Endothelial cell of umbilical vein (primary cell): ENCODE measurements at regions not wholly inside any gene's neighbourhood (a gene's known extent, or its start where the extent isn't known, plus 50 kb on each side); places are given as distances from the start of the nearest gene placed in this dataset.

Source experiments
- BruUV-seq: library from RNA; stranded (reverse); fragments of 400-500 nt; replicated peaks from 2 replicates; lab custom pipeline; 2021; lab: Mats Ljungman, UMichigan
- CTCF ChIA-PET: fragments of 300-600, 350-600 bp; sonication (Branson Sonifier 250); formaldehyde crosslinking; loops from one replicate; lab custom pipeline; 2021; ENCODE audit warnings: antibody characterized with exemption, inconsistent platforms; lab: Charles Lee
- POLR2A ChIA-PET: fragments of 300-600, 350-600 bp; sonication (Branson Sonifier 250); formaldehyde crosslinking; loops from one replicate; lab custom pipeline; 2021; ENCODE audit warnings: antibody characterized with exemption, inconsistent platforms; lab: Charles Lee
- DNase-seq: peaks from one replicate; pipeline ENCODE4 v3.0.0-alpha.2; 2011; ENCODE audit warnings: low read depth, low spot score
- FAIRE-seq: peaks from 2 replicates; lab custom pipeline; 2011; peaks lifted over from hg19 to GRCh38; lab: Jason Lieb, UNC
- H2AFZ ChIP-seq: 2 replicates; pipeline ENCODE4 v1.6.0; 2012; ENCODE audit warnings: low read depth, low read length, control low read depth, inconsistent platforms
- H3K27ac ChIP-seq: 2 replicates; pipeline ENCODE4 v1.5.1; 2011; ENCODE audit warnings: low read depth, mild to moderate bottlenecking, control low read depth, low read length, moderate library complexity; ENCODE audit not compliant: insufficient read depth
- H3K27me3 ChIP-seq, 2 experiments: 2 replicates each; pipeline versions ENCODE4 v1.6.0 to v1.6.1; 2011; ENCODE audit warnings: low read length in 2 of 2, mixed read lengths in 1 of 2; ENCODE audit not compliant: control insufficient read depth in 2 of 2, insufficient read depth in 2 of 2
- H3K36me3 ChIP-seq, 2 experiments: 2 replicates in 1 of 2; 3 replicates in 1 of 2; pipeline ENCODE4 v1.5.1; 2011; ENCODE audit warnings: low read length in 2 of 2, mild to moderate bottlenecking in 1 of 2, moderate library complexity in 1 of 2; ENCODE audit not compliant: control insufficient read depth in 2 of 2, insufficient read depth in 2 of 2; ENCODE audit errors: extremely low read depth in 1 of 2
- H3K4me1 ChIP-seq: 3 replicates; pipeline ENCODE4 v1.5.1; 2011; ENCODE audit warnings: mild to moderate bottlenecking, low read length; ENCODE audit not compliant: control insufficient read depth, insufficient read depth; ENCODE audit errors: extremely low read depth
- H3K4me2 ChIP-seq: 2 replicates; pipeline ENCODE4 v1.6.1; 2011; ENCODE audit warnings: low read length, control low read depth, mixed read lengths; ENCODE audit not compliant: insufficient read depth
- H3K4me3 ChIP-seq, 3 experiments: fragments of 200-600 bp in 1 of 3; sonication (generic), shearing (Covaris generic) in 1 of 3; replicated peaks in 1 of 3; 2 replicates each; pipeline ENCODE4 v1.5.1; 2011 to 2016; ENCODE audit warnings: control low read depth in 3 of 3, low read length in 3 of 3, mild to moderate bottlenecking in 2 of 3, inconsistent platforms in 1 of 3, low read depth in 1 of 3, moderate library complexity in 1 of 3; ENCODE audit not compliant: insufficient read depth in 1 of 3
- H3K79me2 ChIP-seq: 2 replicates; pipeline ENCODE4 v1.6.0; 2012; ENCODE audit warnings: low read length, inconsistent platforms; ENCODE audit not compliant: control insufficient read depth, insufficient read depth
- H3K9ac ChIP-seq: replicated peaks from 2 replicates; pipeline ENCODE3; 2011; ENCODE audit warnings: low read length, control low read depth; ENCODE audit not compliant: insufficient read depth; ENCODE audit errors: extremely low read depth
- H3K9me1 ChIP-seq: replicated peaks from 3 replicates; pipeline ENCODE4 v1.6.0; 2011; ENCODE audit warnings: mild to moderate bottlenecking, low read length; ENCODE audit not compliant: control insufficient read depth, insufficient read depth; ENCODE audit errors: extremely low read depth
- H3K9me3 ChIP-seq: replicated peaks from 2 replicates; pipeline ENCODE4 v1.5.1; 2012; ENCODE audit warnings: low read length, inconsistent platforms; ENCODE audit not compliant: control insufficient read depth, insufficient read depth
- H4K20me1 ChIP-seq: replicated peaks from 2 replicates; pipeline ENCODE3; 2011; ENCODE audit warnings: mild to moderate bottlenecking, low read length; ENCODE audit not compliant: control insufficient read depth, insufficient read depth; ENCODE audit errors: extremely low read depth
- EZH2 ChIP-seq: IDR thresholded peaks from 2 replicates; pipeline ENCODE4 v1.6.1; 2012; ENCODE audit warnings: borderline replicate concordance, low read depth, mild to moderate bottlenecking, moderate library complexity, low read length, inconsistent platforms; ENCODE audit not compliant: severe bottlenecking
- FOS ChIP-seq: IDR thresholded peaks from 2 replicates; pipeline ENCODE4 v1.6.1; 2011; ENCODE audit warnings: mild to moderate bottlenecking, low read length, moderate library complexity, borderline replicate concordance; ENCODE audit not compliant: insufficient read depth
- GATA2 ChIP-seq: IDR thresholded peaks from 2 replicates; pipeline ENCODE4 v1.7.0; 2011; ENCODE audit warnings: low read depth, mild to moderate bottlenecking, moderate library complexity, mixed read lengths, low read length; ENCODE audit not compliant: insufficient read length, insufficient read depth
- JUN ChIP-seq: IDR thresholded peaks from 2 replicates; pipeline ENCODE4 v1.6.1; 2011; ENCODE audit warnings: borderline replicate concordance, low read depth; ENCODE audit not compliant: insufficient read length, insufficient read depth
- MYC ChIP-seq: IDR thresholded peaks from one replicate; pipeline ENCODE4 v1.6.1; 2011; ENCODE audit warnings: mild to moderate bottlenecking, low read depth, low read length
- POLR2A ChIP-seq: IDR thresholded peaks from 2 replicates; pipeline ENCODE4 v1.6.1; 2012; ENCODE audit warnings: low read depth, mild to moderate bottlenecking, control low read depth, low read length
- POLR2AphosphoS5 ChIP-seq: IDR thresholded peaks from 2 replicates; pipeline ENCODE4 v1.6.1; 2012; ENCODE audit warnings: low read depth, mild to moderate bottlenecking, control low read depth, low read length, moderate library complexity; ENCODE audit not compliant: insufficient read depth
- dilution Hi-C: fragments of 300-500 bp; cut with MboI; formaldehyde crosslinking; loops from one replicate; pipeline ENCODE4 v1.15.0; 2019; ENCODE audit warnings: low sequenced_read_pairs; ENCODE audit not compliant: extremely low pct_ligation_motif_present
- intact Hi-C: fragments of 100-400 bp; cut with micrococcal nuclease; formaldehyde crosslinking; loops from one replicate; pipeline ENCODE4 v1.10.0; 2022
- TF ChIP-seq, protein P1 (sequence below): IDR thresholded peaks from 2 replicates; pipeline ENCODE4 v1.6.1; 2011; ENCODE audit not compliant: insufficient read depth, insufficient read length
- TF ChIP-seq, protein P2 (sequence below), 2 donors: IDR thresholded peaks; 1 replicate in 1 of 2; 2 replicates in 1 of 2; pipeline ENCODE4 v1.5.1; 2011; ENCODE audit warnings: low read length in 2 of 2, mild to moderate bottlenecking in 2 of 2, moderate library complexity in 2 of 2, control low read depth in 1 of 2, inconsistent platforms in 1 of 2, low read depth in 1 of 2; ENCODE audit not compliant: insufficient read depth in 1 of 2; ENCODE audit errors: extremely low read depth in 1 of 2

DNA sequence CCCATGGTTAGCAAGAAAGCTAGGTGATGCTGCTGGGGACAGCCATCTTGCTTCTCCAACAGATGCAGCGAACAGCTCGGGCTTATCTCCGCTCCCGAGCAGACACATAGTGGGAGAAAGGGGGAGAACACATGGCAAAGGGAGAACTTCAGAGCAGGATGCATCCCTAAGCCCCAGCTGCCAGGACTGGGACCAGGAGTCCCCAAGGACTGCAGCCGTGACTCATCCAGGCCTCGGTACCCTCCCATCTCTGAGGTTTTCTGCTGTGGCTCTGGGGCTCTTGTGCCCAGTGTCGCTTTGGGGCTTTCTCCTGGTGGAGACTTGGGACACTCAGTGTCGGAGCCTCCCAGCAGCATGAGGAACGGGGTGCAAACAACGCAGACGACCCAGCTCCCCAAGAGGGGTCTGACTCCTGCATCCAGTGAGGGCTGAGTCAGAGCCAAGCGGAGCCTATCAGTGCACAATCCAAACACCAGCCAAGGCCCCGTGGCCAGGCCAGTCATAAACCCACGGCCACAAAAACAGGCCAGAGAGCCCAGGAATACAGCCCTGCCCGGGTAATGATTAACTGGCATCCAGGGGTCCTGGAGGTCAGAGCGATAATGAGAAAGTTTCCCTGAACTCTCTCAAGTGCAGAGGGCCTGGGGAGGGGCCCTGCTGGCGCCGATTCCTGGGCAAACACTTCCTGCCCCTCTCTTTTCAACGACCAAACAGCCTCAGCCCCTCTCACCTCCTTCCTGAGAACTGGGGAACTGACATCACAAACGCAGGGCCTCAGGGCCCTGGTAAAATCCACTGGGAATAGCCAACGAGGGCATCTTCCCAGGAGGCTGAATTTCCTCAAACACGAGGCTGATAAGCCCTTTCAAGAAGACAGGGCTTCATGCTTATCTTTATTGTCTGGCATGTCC lies 202.9 kb downstream of the USP12 start:
- H3K27me3 ChIP-seq = no peaks in the 10 kb centered on the region

More for the DNA sequence above, 202.9 kb downstream of the USP12 start:
- DNase-seq (no peak), FAIRE-seq (no peak)
- ChIA-PET POLR2A (no interaction called here), CTCF (no interaction called here)
- intact Hi-C loops = no loop called here
- Histone ChIP-seq H3K9me3 (no peaks in the 10 kb centered on the region), H2AFZ (no peak overlapping the region), H3K4me2 (no peak overlapping the region), H3K4me1 (no peaks in the 10 kb centered on the region), H4K20me1 (no peaks in the 10 kb centered on the region), H3K27ac (no peak overlapping the region), H3K9ac (no peak overlapping the region), H3K79me2 (no peaks in the 10 kb centered on the region), H3K4me3 (no peak overlapping the region), H3K9me1 (no peaks in the 10 kb centered on the region), H3K36me3 (no peaks in the 10 kb centered on the region)
- dilution Hi-C loops = no loop called here
- TF ChIP-seq MYC (no peak), JUN (no peak), FOS (no peak), GATA2 (no peak), POLR2A (no peak), EZH2 (no peak), POLR2AphosphoS5 (no peak)
- TF ChIP-seq, protein P1, sequence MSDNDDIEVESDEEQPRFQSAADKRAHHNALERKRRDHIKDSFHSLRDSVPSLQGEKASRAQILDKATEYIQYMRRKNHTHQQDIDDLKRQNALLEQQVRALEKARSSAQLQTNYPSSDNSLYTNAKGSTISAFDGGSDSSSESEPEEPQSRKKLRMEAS = no peak
- TF ChIP-seq, protein P2, sequence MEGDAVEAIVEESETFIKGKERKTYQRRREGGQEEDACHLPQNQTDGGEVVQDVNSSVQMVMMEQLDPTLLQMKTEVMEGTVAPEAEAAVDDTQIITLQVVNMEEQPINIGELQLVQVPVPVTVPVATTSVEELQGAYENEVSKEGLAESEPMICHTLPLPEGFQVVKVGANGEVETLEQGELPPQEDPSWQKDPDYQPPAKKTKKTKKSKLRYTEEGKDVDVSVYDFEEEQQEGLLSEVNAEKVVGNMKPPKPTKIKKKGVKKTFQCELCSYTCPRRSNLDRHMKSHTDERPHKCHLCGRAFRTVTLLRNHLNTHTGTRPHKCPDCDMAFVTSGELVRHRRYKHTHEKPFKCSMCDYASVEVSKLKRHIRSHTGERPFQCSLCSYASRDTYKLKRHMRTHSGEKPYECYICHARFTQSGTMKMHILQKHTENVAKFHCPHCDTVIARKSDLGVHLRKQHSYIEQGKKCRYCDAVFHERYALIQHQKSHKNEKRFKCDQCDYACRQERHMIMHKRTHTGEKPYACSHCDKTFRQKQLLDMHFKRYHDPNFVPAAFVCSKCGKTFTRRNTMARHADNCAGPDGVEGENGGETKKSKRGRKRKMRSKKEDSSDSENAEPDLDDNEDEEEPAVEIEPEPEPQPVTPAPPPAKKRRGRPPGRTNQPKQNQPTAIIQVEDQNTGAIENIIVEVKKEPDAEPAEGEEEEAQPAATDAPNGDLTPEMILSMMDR (IDR thresholded peaks at IDR 0.05; ENCODE audit: extremely low read depth in 1 of 2, insufficient read depth in 1 of 2, low read depth in 1 of 2, low read length in 2 of 2) = no peak
- BruUV-seq = no TSS peak
